ENCODE measurements at regions not wholly inside any gene's neighbourhood (a gene's known extent, or its start where the extent isn't known, plus 50 kb on each side); places are given as distances from the start of the nearest gene placed in this dataset.

DNA sequence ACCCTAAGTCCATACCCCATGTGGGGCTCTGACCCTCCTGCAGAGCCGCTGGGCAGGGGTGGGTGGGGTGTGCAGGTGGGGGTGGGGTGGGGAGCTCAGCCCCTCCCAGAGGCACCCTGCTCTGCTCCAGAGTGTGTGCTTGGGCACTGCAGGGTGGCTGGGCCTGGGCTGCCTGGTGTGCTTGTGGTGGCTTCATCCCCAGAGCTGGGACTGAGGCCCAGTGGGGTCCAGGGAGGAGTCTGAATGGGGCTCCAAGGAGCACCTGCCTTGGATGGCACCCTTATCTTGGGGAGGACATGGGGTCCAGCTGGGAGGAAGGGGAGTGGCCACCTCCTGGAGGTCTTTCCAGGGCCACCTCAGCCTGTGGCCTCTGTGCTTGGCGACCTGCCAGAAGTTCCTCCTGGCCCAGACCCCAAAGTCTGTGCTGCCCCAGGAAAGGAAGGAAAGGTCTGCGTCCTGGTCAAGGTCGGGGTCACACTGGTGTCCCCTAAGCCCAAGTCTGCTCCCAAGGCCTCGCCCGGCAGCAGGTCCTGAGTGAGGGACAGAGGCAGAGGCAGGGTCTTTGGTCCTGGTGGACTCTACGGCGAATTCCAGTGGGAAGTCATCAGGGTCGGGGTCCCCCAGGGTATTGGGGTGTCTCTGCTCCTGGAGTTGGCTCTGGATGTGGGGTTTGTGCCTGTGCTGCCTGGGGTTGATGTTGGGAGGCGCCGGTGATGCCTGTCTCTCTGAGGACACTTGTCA lies 373.4 kb downstream of the TMEM121 start:
- H3K9me3 Mint-ChIP-seq: no peaks in the 10 kb centered on the region
- intact Hi-C loops (cut with DNase I, micrococcal nuclease): no loop called here
- ChIA-PET CTCF (no interaction called here), POLR2A (no interaction called here)
- DNase-seq (no peak), ATAC-seq (ENCODE audit: poor library complexity) (no peak)
- H3K36me3 Mint-ChIP-seq (ENCODE audit: low read depth): no peaks in the 10 kb centered on the region
- no peak for TF ChIP-seq CTCF (IDR thresholded peaks at IDR 0.05)
- H3K4me1 ChIP-seq (ENCODE audit: insufficient read depth, low read length): no peaks in the 10 kb centered on the region
- no peak overlapping the region for H3K27ac ChIP-seq (ENCODE audit: low read depth in 1 of 2, low read length in 2 of 2)
- no peak overlapping the region for H3K4me3 Mint-ChIP-seq
- H3K27me3 ChIP-seq (ENCODE audit: control insufficient read depth in 1 of 2, insufficient read depth in 2 of 2, low read length in 2 of 2): peaks cover 16 to 31% of the 10 kb centered on the region in 2 experiments
- peaks cover 0 to 6% of the 10 kb centered on the region in 2 experiments for H3K9me3 ChIP-seq (ENCODE audit: control insufficient read depth in 1 of 2, insufficient read depth in 1 of 2, low read length in 2 of 2)
- H3K27me3 Mint-ChIP-seq: peaks cover 34% of the 10 kb centered on the region
- no peak overlapping the region for H3K4me3 ChIP-seq (ENCODE audit: low read length)
- no peaks in the 10 kb centered on the region for H3K36me3 ChIP-seq (ENCODE audit: insufficient read depth, low read length)
- H3K27ac Mint-ChIP-seq: no peak overlapping the region
- H3K4me1 Mint-ChIP-seq (ENCODE audit: low read depth): no peaks in the 10 kb centered on the region

DNA sequence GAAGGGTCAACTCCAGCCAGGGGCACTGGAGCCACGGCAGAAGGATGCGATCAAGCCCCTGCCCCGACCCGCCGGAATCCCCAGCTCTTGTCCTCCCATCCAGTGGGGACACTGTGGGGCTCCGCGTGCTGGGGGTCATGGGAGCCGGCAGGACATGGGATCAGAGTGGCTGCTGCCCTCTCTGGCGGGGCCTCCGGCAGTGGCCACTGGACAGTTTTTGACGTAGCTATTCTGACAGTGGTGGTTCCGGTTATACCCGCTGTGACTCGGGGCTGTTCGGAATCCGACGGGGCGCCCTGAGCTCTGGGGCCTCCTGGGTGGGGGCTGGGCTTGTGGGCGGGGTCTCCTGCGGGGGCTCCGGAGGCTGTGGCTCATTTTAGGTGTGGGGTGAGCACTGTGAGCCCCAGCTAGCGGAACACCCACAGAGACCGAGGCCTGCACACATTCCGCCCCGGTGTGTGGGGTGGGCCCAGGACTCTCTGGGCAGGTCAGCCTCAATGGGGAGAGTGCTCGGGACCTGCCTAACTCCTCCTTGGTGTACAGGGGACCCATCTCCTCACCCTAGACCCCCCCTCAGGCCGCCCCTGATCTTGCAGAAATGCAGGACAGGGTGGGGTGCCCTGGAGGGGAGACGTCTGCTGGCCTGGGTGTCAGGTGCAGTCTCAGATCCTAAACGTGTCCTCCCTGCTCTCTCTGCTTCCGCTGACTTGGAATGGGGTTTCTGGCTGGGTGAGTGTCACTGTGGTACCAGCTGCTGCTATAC lies 374.2 kb downstream of the TMEM121 start:
- peaks cover 0 to 6% of the 10 kb centered on the region in 2 experiments for H3K9me3 ChIP-seq (ENCODE audit: control insufficient read depth in 1 of 2, insufficient read depth in 1 of 2, low read length in 2 of 2)
- no peaks in the 10 kb centered on the region for H3K4me1 Mint-ChIP-seq (ENCODE audit: low read depth)
- H3K36me3 ChIP-seq (ENCODE audit: insufficient read depth, low read length): no peaks in the 10 kb centered on the region
- H3K9me3 Mint-ChIP-seq: no peaks in the 10 kb centered on the region
- POLR2A ChIA-PET: no interaction called here
- CTCF ChIA-PET: no interaction called here
- H3K4me1 ChIP-seq (ENCODE audit: insufficient read depth, low read length): no peaks in the 10 kb centered on the region
- no peak overlapping the region for H3K4me3 Mint-ChIP-seq
- ATAC-seq (ENCODE audit: poor library complexity): no peak
- peaks cover 39% of the 10 kb centered on the region for H3K27me3 Mint-ChIP-seq
- no peak overlapping the region for H3K27ac ChIP-seq (ENCODE audit: low read depth in 1 of 2, low read length in 2 of 2)
- peaks cover 16 to 31% of the 10 kb centered on the region in 2 experiments for H3K27me3 ChIP-seq (ENCODE audit: control insufficient read depth in 1 of 2, insufficient read depth in 2 of 2, low read length in 2 of 2)
- H3K36me3 Mint-ChIP-seq (ENCODE audit: low read depth): no peaks in the 10 kb centered on the region
- intact Hi-C loops (cut with DNase I, micrococcal nuclease): no loop called here
- no peak overlapping the region for H3K27ac Mint-ChIP-seq
- TF ChIP-seq CTCF (IDR thresholded peaks at IDR 0.05): no peak
- no peak for DNase-seq
- no peak overlapping the region for H3K4me3 ChIP-seq (ENCODE audit: low read length)

- DNase-seq: no peak
- Mint-ChIP-seq H3K27ac (no peak overlapping the region), H3K4me1 (ENCODE audit: low read depth) (no peaks in the 10 kb centered on the region), H3K36me3 (ENCODE audit: low read depth) (no peaks in the 10 kb centered on the region), H3K4me3 (no peak overlapping the region), H3K9me3 (no peaks in the 10 kb centered on the region), H3K27me3 (peaks cover 45% of the 10 kb centered on the region)
- ChIA-PET CTCF (no interaction called here), POLR2A (no interaction called here)
- intact Hi-C loops (cut with DNase I, micrococcal nuclease): no loop called here
- H3K4me3 ChIP-seq (ENCODE audit: low read length): no peak overlapping the region
- no peaks in the 10 kb centered on the region for H3K4me1 ChIP-seq (ENCODE audit: insufficient read depth, low read length)
- peaks cover 16 to 31% of the 10 kb centered on the region in 2 experiments for H3K27me3 ChIP-seq (ENCODE audit: control insufficient read depth in 1 of 2, insufficient read depth in 2 of 2, low read length in 2 of 2)
- H3K27ac ChIP-seq (ENCODE audit: low read depth in 1 of 2, low read length in 2 of 2): no peak overlapping the region
- no peak for TF ChIP-seq CTCF (IDR thresholded peaks at IDR 0.05)
- no peak for ATAC-seq (ENCODE audit: poor library complexity)
- no peaks in the 10 kb centered on the region for H3K36me3 ChIP-seq (ENCODE audit: insufficient read depth, low read length)
- peaks cover 0 to 6% of the 10 kb centered on the region in 2 experiments for H3K9me3 ChIP-seq (ENCODE audit: control insufficient read depth in 1 of 2, insufficient read depth in 1 of 2, low read length in 2 of 2)
Measured at GRCh38 chr14:105901226-105901625, 374.8 kb downstream of the TMEM121 start.

Measured in CD4-positive, alpha-beta T cell (primary cell).